HG02759 (cell line): ENCODE measurements at regions not wholly inside any gene's neighbourhood (a gene's known extent, or its start where the extent isn't known, plus 50 kb on each side); places are given as distances from the start of the nearest gene placed in this dataset.
"Not testable (repeated sequence)": the region's sequence is repeated elsewhere in the genome, so short reads cannot be mapped to it uniquely, and the experiment has no call there.

Source experiments
- ATAC-seq: cut with Tn5 transposase; IDR thresholded peaks from one replicate; pipeline ENCODE4 v1.9.1; 2021; ENCODE audit warnings: mild to moderate bottlenecking, moderate library complexity; ENCODE audit not compliant: unreplicated experiment

DNA sequence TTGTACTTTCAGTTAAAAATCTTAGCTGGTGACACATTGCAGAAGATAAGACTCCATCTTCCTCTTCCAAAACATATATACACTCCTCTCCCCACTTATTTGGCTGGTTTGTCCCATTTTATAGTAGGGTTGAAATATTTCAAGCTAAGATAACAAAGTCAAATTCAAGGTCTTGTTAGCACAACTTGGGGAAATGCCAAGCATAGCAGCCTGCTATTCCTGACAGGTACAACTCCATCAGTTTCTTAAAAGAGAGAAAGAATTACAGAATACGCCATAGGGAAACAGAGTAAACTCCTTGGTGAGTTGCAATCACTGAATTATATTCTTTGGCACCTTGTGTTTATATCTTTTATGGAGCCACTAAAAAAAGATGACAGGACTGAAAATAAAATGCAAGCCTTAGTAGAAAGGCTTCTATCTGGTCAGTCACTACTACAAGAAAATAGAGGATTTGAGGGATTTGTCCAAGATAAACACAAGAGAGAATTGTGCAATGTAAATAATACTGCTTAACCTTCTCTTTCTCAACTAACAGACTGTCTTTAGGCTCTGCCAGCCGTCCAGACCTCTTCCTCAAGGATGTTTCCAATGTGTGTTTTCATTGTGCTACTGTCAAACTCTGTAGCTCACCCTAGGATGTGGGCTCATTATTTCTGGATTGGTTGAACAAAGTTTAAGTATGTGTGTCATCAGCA is 170.3 kb downstream of the VEGFC start:
- ATAC-seq, result no peak

DNA sequence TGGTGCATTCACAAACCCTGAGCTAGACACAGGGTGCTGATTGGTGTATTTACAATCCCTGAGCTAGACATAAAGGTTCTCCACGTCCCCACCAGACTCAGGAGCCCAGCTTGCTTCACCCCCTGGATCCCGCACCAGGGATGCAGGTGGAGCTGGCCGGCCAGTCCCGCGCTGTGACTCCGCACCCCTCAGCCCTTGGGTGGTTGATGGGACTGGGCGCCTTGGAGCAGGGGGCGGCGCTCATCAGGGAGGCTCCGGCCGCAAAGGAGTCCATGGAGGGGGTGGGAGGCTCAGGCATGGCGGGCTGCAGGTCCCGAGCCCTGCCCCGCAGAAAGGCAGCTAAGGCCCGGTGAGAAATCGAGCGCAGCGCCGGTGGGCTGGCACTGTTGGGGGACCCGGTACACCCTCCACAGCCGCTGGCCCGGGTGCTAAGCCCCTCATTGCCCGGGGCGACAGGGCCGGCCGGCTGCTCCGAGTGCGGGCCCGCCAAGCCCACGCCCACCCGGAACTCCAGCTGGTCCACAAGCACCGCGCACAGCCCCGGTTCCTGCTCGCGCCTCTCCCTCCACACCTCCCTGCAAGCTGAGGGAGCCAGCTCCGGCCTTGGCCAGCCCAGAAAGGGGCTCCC is 167.6 kb downstream of the VEGFC start:
- not testable (repeated sequence) for ATAC-seq

DNA sequence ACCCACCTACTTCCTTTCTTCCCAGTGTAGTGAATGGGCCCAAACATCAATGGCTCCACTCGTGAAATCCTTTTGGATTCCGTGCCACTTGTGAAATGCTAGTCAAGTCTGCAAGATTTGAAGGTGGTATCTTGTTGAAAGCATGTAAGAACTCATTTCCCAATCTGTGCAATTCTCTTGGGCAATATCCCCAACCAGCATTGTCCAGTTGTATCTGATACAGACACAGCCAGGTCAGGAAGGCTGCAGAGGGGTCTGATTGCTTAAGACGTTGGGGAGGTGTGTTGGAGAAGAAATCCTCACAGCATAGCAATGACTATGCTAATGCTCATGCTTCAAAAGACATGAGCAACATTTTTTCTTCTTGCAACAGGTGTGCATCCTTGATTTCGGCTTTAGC is 164.8 kb downstream of the VEGFC start:
- no peak for ATAC-seq

DNA sequence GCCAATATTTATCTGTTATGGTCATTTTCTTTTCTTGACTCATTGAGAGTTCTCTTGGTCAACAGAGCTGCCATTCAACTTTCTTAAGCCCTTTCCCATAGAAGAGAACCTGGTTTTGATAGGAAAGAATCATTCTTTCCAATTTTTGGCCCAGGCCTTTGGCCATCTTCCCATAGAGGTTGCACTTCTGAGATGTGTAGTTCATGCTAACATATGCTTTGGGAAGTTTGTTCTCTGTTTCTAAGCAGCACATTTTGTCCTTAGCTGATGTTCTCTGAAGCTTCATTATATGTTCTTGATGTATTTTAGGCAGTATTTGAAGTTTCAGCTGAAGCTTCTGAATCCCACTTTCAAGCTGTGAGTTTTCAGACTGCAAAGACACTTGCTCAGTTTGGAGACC is 161.1 kb downstream of the VEGFC start:
- no peak for ATAC-seq
